ENCODE measurements at regions not wholly inside any gene's neighbourhood (a gene's known extent, or its start where the extent isn't known, plus 50 kb on each side); places are given as distances from the start of the nearest gene placed in this dataset.

GRCh38 chr5:124230456-124230855 lies 516.0 kb downstream of the ZNF608 start:
- no peak overlapping the region for H3K27ac ChIP-seq (ENCODE audit: low read depth in 1 of 2, low read length in 2 of 2)
- TF ChIP-seq HNF4G (IDR thresholded peaks at IDR 0.05) (no peak), ATF3 (IDR thresholded peaks at IDR 0.05) (no peak), FOXA2 (IDR thresholded peaks at IDR 0.05) (no peak), REST (IDR thresholded peaks at IDR 0.05) (no peak), ZBTB33 (IDR thresholded peaks at IDR 0.05) (no peak), TAF1 (conservative IDR thresholded peaks at IDR 0.05) (no peak), HNF4A (conservative IDR thresholded peaks at IDR 0.05) (no peak), EGR1 (IDR thresholded peaks at IDR 0.05; ENCODE audit: low read depth in 2 of 2) (no peak), MAX (IDR thresholded peaks at IDR 0.05) (no peak)
- no peak for DNase-seq (ENCODE audit: low spot score)
- H3K27me3 ChIP-seq (ENCODE audit: control insufficient read depth in 4 of 4, insufficient read depth in 4 of 4, low read length in 3 of 4), result peaks cover 0 to 6% (median 0%) of the 10 kb centered on the region in 4 donors
- 96% methylated on average over 7 of the region's 7 CpGs for WGBS
- peaks cover 0 to 3% (median under 1%) of the 10 kb centered on the region in 4 donors for H3K9me3 ChIP-seq (ENCODE audit: control insufficient read depth in 4 of 4, low read length in 3 of 4)
- H3K4me3 ChIP-seq (ENCODE audit: low read depth in 1 of 3, low read length in 3 of 3), result no peak overlapping the region
- no peaks in the 10 kb centered on the region for H3K4me1 ChIP-seq (ENCODE audit: control insufficient read depth in 4 of 4, insufficient read depth in 4 of 4, low read length in 3 of 4)
- no peak overlapping the region for H3K9ac ChIP-seq (ENCODE audit: low read depth in 1 of 2, low read length in 2 of 2)
- no peaks in the 10 kb centered on the region for H3K36me3 ChIP-seq (ENCODE audit: control insufficient read depth in 4 of 4, insufficient read depth in 3 of 4, low read depth in 1 of 4, low read length in 3 of 4)

GRCh38 chr5:124229352-124229751 lies 517.1 kb downstream of the ZNF608 start:
- H3K9ac ChIP-seq (ENCODE audit: low read depth in 1 of 2, low read length in 2 of 2), result no peak overlapping the region
- no peak for TF ChIP-seq SP1 (IDR thresholded peaks at IDR 0.05)
- TF ChIP-seq EGR1 (IDR thresholded peaks at IDR 0.05; ENCODE audit: low read depth in 2 of 2), result no peak
- no peak for TF ChIP-seq FOXA2 (IDR thresholded peaks at IDR 0.05)
- no peak for TF ChIP-seq FOXA1 (IDR thresholded peaks at IDR 0.05)
- no peaks in the 10 kb centered on the region for H3K4me1 ChIP-seq (ENCODE audit: control insufficient read depth in 4 of 4, insufficient read depth in 4 of 4, low read length in 3 of 4)
- no peak overlapping the region for H3K4me3 ChIP-seq (ENCODE audit: low read depth in 1 of 3, low read length in 3 of 3)
- DNase-seq (ENCODE audit: low spot score), result no peak
- peaks cover 0 to 6% (median 0%) of the 10 kb centered on the region in 4 donors for H3K27me3 ChIP-seq (ENCODE audit: control insufficient read depth in 4 of 4, insufficient read depth in 4 of 4, low read length in 3 of 4)
- WGBS, result 91% methylated on average over 3 of the region's 3 CpGs
- no peaks in the 10 kb centered on the region for H3K36me3 ChIP-seq (ENCODE audit: control insufficient read depth in 4 of 4, insufficient read depth in 3 of 4, low read depth in 1 of 4, low read length in 3 of 4)
- peaks cover 0 to 3% (median under 1%) of the 10 kb centered on the region in 4 donors for H3K9me3 ChIP-seq (ENCODE audit: control insufficient read depth in 4 of 4, low read length in 3 of 4)
- no peak overlapping the region for H3K27ac ChIP-seq (ENCODE audit: low read depth in 1 of 2, low read length in 2 of 2)

GRCh38 chr5:124227914-124228313 lies 518.5 kb downstream of the ZNF608 start:
- no peak overlapping the region for H3K27ac ChIP-seq (ENCODE audit: low read depth in 1 of 2, low read length in 2 of 2)
- H3K4me1 ChIP-seq (ENCODE audit: control insufficient read depth in 4 of 4, insufficient read depth in 4 of 4, low read length in 3 of 4), result no peaks in the 10 kb centered on the region
- H3K9me3 ChIP-seq (ENCODE audit: control insufficient read depth in 4 of 4, low read length in 3 of 4), result peaks cover 0 to 3% (median under 1%) of the 10 kb centered on the region in 4 donors
- H3K4me3 ChIP-seq (ENCODE audit: low read depth in 1 of 3, low read length in 3 of 3), result no peak overlapping the region
- H3K27me3 ChIP-seq (ENCODE audit: control insufficient read depth in 4 of 4, insufficient read depth in 4 of 4, low read length in 3 of 4), result peaks cover 0 to 6% (median 0%) of the 10 kb centered on the region in 4 donors
- TF ChIP-seq REST (IDR thresholded peaks at IDR 0.05), result no peak
- no peak for TF ChIP-seq RAD21 (IDR thresholded peaks at IDR 0.05)
- TF ChIP-seq FOXA1 (IDR thresholded peaks at IDR 0.05), result no peak
- TF ChIP-seq GABPA (IDR thresholded peaks at IDR 0.05 in 1 of 2, conservative IDR thresholded peaks at IDR 0.05 in 1 of 2), result no peak
- TF ChIP-seq HNF4A (conservative IDR thresholded peaks at IDR 0.05), result no peak
- no peak for TF ChIP-seq ZBTB33 (IDR thresholded peaks at IDR 0.05)
- no peaks in the 10 kb centered on the region for H3K36me3 ChIP-seq (ENCODE audit: control insufficient read depth in 4 of 4, insufficient read depth in 3 of 4, low read depth in 1 of 4, low read length in 3 of 4)
- H3K9ac ChIP-seq (ENCODE audit: low read depth in 1 of 2, low read length in 2 of 2), result no peak overlapping the region
- DNase-seq (ENCODE audit: low spot score), result no peak
